Sigmoid colon (tissue), 3 donors: ENCODE measurements at regions not wholly inside any gene's neighbourhood (a gene's known extent, or its start where the extent isn't known, plus 50 kb on each side); places are given as distances from the start of the nearest gene placed in this dataset.

Experiments
- CTCF ChIP-seq, 4 experiments: fragments of 450-650 bp in 3 of 4; fragments of 200-600 bp in 1 of 4; IDR thresholded peaks; one replicate each; pipeline ENCODE4 v1.5.1; 2016 to 2019; ENCODE audit warnings: antibody characterized with exemption in 4 of 4, mild to moderate bottlenecking in 3 of 4, moderate library complexity in 2 of 4
- POLR2A ChIP-seq, 2 donors: fragments of 450-650 bp; IDR thresholded peaks; one replicate each; pipeline ENCODE4 v1.6.1; 2016; ENCODE audit warnings: antibody characterized with exemption in 2 of 2, mild to moderate bottlenecking in 2 of 2, moderate library complexity in 2 of 2

GRCh38 chr3:61454006-61454585 lies 107.3 kb upstream of the PTPRG start:
- TF ChIP-seq POLR2A (IDR thresholded peaks at IDR 0.05) (no peak), CTCF (IDR thresholded peaks at IDR 0.05) (no peak)
